ENCODE measurements at regions not wholly inside any gene's neighbourhood (a gene's known extent, or its start where the extent isn't known, plus 50 kb on each side); places are given as distances from the start of the nearest gene placed in this dataset.

GRCh38 chr1:82510431-82510830, 709.7 kb downstream of the ADGRL2 start:
- DNase-seq, result no peak
- 38 to 67% (median 49%) methylated on average over 2 of the region's 2 CpGs for WGBS, 5 donors
- Histone ChIP-seq H3K9me3 (no peaks in the 10 kb centered on the region), H3K27ac (no peak overlapping the region), H3K36me3 (no peaks in the 10 kb centered on the region), H3K4me1 (peaks cover 0 to under 1% (median 0%) of the 10 kb centered on the region in 4 donors), H3K4me3 (no peak overlapping the region), H3K27me3 (no peaks in the 10 kb centered on the region)
- intact Hi-C loops (cut with DNase I; ENCODE audit: low total_unique reads), result no loop called here
- no peak for TF ChIP-seq EP300 (IDR thresholded peaks at IDR 0.05)

- Histone ChIP-seq H3K27me3 (no peaks in the 10 kb centered on the region), H3K27ac (no peak overlapping the region), H3K36me3 (no peaks in the 10 kb centered on the region), H3K9me3 (no peaks in the 10 kb centered on the region), H3K4me3 (no peak overlapping the region), H3K4me1 (no peaks in the 10 kb centered on the region)
- 67 to 90% (median 84%) methylated on average over 1 of the region's 1 CpG for WGBS, 5 donors
- DNase-seq, result no peak
- intact Hi-C loops (cut with DNase I; ENCODE audit: low total_unique reads), result no loop called here
- TF ChIP-seq POLR2AphosphoS5 (IDR thresholded peaks at IDR 0.05) (no peak), CTCF (IDR thresholded peaks at IDR 0.05) (no peak), POLR2A (IDR thresholded peaks at IDR 0.05) (no peak), EP300 (IDR thresholded peaks at IDR 0.05) (no peak)
Measured at GRCh38 chr1:82507011-82507410, 706.3 kb downstream of the ADGRL2 start.

GRCh38 chr1:82503822-82504221, 703.1 kb downstream of the ADGRL2 start:
- Histone ChIP-seq H3K27me3 (no peaks in the 10 kb centered on the region), H3K4me1 (no peaks in the 10 kb centered on the region), H3K4me3 (no peak overlapping the region), H3K36me3 (no peaks in the 10 kb centered on the region), H3K9me3 (no peaks in the 10 kb centered on the region), H3K27ac (no peak overlapping the region)
- DNase-seq, result peak in 1 of 2 donors; percentile 19
- intact Hi-C loops (cut with DNase I; ENCODE audit: low total_unique reads), result no loop called here
- WGBS, 5 donors, result 62 to 91% (median 79%) methylated on average over 1 of the region's 1 CpG
- no peak for TF ChIP-seq POLR2AphosphoS5 (IDR thresholded peaks at IDR 0.05)
- TF ChIP-seq POLR2A (IDR thresholded peaks at IDR 0.05), result no peak
- no peak for TF ChIP-seq EP300 (IDR thresholded peaks at IDR 0.05)
- TF ChIP-seq CTCF (IDR thresholded peaks at IDR 0.05), result no peak

- TF ChIP-seq CTCF (IDR thresholded peaks at IDR 0.05) (no peak), EP300 (IDR thresholded peaks at IDR 0.05) (no peak), POLR2A (IDR thresholded peaks at IDR 0.05) (no peak), POLR2AphosphoS5 (IDR thresholded peaks at IDR 0.05) (no peak)
- DNase-seq, result no peak
- intact Hi-C loops (cut with DNase I; ENCODE audit: low total_unique reads), result no loop called here
- no peaks in the 10 kb centered on the region for H3K27me3 ChIP-seq
- H3K27ac ChIP-seq, result no peak overlapping the region
- H3K4me1 ChIP-seq, result no peaks in the 10 kb centered on the region
- no peaks in the 10 kb centered on the region for H3K36me3 ChIP-seq
- H3K4me3 ChIP-seq, result no peak overlapping the region
- H3K9me3 ChIP-seq, result peaks cover 0 to 31% (median 23%) of the 10 kb centered on the region in 4 donors
Measured at GRCh38 chr1:82499022-82499421, 698.3 kb downstream of the ADGRL2 start.

- H3K27me3 ChIP-seq, result no peaks in the 10 kb centered on the region
- TF ChIP-seq EP300 (IDR thresholded peaks at IDR 0.05) (no peak), POLR2AphosphoS5 (IDR thresholded peaks at IDR 0.05) (no peak), CTCF (IDR thresholded peaks at IDR 0.05) (no peak), POLR2A (IDR thresholded peaks at IDR 0.05) (no peak)
- no peak for DNase-seq
- H3K36me3 ChIP-seq, result no peaks in the 10 kb centered on the region
- no peak overlapping the region for H3K4me3 ChIP-seq
- no peak overlapping the region for H3K27ac ChIP-seq
- 61 to 91% (median 78%) methylated on average over 3 of the region's 3 CpGs for WGBS, 5 donors
- intact Hi-C loops (cut with DNase I; ENCODE audit: low total_unique reads), result no loop called here
- H3K9me3 ChIP-seq, result peaks cover 0 to 35% (median 24%) of the 10 kb centered on the region in 4 donors
- no peaks in the 10 kb centered on the region for H3K4me1 ChIP-seq
Measured at GRCh38 chr1:82494117-82494516, 693.4 kb downstream of the ADGRL2 start.

Data from stomach (tissue), 8 donors.